ENCODE measurements at regions not wholly inside any gene's neighbourhood (a gene's known extent, or its start where the extent isn't known, plus 50 kb on each side); places are given as distances from the start of the nearest gene placed in this dataset.
"Not testable (repeated sequence)": the region's sequence is repeated elsewhere in the genome, so short reads cannot be mapped to it uniquely, and the experiment has no call there.

DNA sequence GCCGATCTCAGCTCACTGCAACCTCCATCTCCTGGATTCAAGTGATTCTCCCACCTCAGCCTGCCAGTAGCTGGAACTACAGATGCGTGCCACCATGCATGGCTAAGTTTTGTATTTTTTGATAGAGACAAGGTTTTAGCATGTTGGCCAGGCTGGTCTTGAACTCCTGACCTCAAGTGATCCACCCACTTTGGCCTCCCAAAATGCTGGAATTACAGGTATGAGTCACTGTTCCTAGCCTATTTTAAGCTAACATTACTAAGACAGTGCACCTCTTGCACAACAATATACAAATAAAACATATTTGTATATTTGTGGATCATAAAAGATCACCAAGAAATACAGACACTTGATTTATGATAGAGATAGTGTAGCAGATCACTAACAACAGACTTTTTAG, 139.1 kb downstream of the DUSP10 start:
- Histone ChIP-seq H3K9me1 (ENCODE audit: control insufficient read depth, extremely low read depth, insufficient read depth, low read length) (no peaks in the 10 kb centered on the region), H4K20me1 (ENCODE audit: control insufficient read depth, extremely low read depth, insufficient read depth, low read length) (no peaks in the 10 kb centered on the region), H3K4me2 (ENCODE audit: control insufficient read depth, extremely low read depth, insufficient read depth, low read depth, low read length) (no peak overlapping the region), H2AFZ (ENCODE audit: control insufficient read depth, low read length) (no peak overlapping the region), H3K9me3 (ENCODE audit: control insufficient read depth, low read depth, low read length) (no peaks in the 10 kb centered on the region), H3K4me1 (ENCODE audit: control insufficient read depth, extremely low read depth, insufficient read depth, low read length) (peaks cover 2% of the 10 kb centered on the region), H3K4me3 (ENCODE audit: control insufficient read depth in 2 of 3, extremely low read depth in 1 of 3, insufficient read depth in 2 of 3, low read depth in 1 of 3, low read length in 3 of 3) (no peak overlapping the region), H3K79me2 (ENCODE audit: control insufficient read depth, insufficient read depth, low read length) (no peaks in the 10 kb centered on the region), H3K27me3 (ENCODE audit: control insufficient read depth, extremely low read depth, insufficient read depth, low read length) (no peaks in the 10 kb centered on the region), H3K36me3 (ENCODE audit: control insufficient read depth in 2 of 2, extremely low read depth in 1 of 2, insufficient read depth in 2 of 2, low read length in 2 of 2) (no peaks in the 10 kb centered on the region), H3K9ac (ENCODE audit: control insufficient read depth, extremely low read depth, insufficient read depth, low read length) (no peak overlapping the region), H3K27ac (ENCODE audit: control insufficient read depth, insufficient read depth, low read length) (no peak overlapping the region)
- dilution Hi-C loops (cut with MboI; ENCODE audit: extremely low pct_ligation_motif_present, low sequenced_read_pairs), result no loop called here
- no peak for DNase-seq (ENCODE audit: low read depth, low spot score)
- FAIRE-seq, result no peak
- TF ChIP-seq EZH2 (IDR thresholded peaks at IDR 0.05; ENCODE audit: low read length), result no peak
- TF ChIP-seq, protein P1, sequence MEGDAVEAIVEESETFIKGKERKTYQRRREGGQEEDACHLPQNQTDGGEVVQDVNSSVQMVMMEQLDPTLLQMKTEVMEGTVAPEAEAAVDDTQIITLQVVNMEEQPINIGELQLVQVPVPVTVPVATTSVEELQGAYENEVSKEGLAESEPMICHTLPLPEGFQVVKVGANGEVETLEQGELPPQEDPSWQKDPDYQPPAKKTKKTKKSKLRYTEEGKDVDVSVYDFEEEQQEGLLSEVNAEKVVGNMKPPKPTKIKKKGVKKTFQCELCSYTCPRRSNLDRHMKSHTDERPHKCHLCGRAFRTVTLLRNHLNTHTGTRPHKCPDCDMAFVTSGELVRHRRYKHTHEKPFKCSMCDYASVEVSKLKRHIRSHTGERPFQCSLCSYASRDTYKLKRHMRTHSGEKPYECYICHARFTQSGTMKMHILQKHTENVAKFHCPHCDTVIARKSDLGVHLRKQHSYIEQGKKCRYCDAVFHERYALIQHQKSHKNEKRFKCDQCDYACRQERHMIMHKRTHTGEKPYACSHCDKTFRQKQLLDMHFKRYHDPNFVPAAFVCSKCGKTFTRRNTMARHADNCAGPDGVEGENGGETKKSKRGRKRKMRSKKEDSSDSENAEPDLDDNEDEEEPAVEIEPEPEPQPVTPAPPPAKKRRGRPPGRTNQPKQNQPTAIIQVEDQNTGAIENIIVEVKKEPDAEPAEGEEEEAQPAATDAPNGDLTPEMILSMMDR (optimal IDR thresholded peaks at IDR 0.05 in 1 of 3, IDR thresholded peaks at IDR 0.05 in 1 of 3, conservative IDR thresholded peaks at IDR 0.05 in 1 of 3; ENCODE audit: extremely low read depth in 1 of 3, insufficient read depth in 2 of 3, low read length in 3 of 3), result no peak

- dilution Hi-C loops (cut with MboI; ENCODE audit: extremely low pct_ligation_motif_present, low sequenced_read_pairs), result not testable (repeated sequence)
Observed at GRCh38 chr1:221604390-221604789, 137.5 kb downstream of the DUSP10 start.

DNA sequence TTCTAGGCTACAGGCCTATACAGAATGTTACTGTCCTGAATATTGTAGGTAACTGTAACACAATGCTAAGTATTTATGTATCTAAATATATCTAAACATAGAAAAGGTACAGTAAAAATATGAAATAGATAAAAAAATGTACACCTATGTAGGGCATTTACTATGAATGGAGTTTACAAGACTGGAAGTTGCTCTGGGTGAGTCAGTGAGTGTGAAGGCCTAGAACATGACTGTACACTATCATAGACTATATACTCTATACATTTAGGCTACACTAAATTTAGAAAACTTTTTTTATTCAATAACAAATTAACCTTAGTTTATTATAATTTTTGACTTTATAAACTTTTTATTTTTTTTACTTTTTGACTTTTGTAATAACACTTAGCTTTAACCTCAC, 136.9 kb downstream of the DUSP10 start:
- no peak overlapping the region for H3K9ac ChIP-seq (ENCODE audit: control insufficient read depth, extremely low read depth, insufficient read depth, low read length)
- H3K36me3 ChIP-seq (ENCODE audit: control insufficient read depth in 2 of 2, extremely low read depth in 1 of 2, insufficient read depth in 2 of 2, low read length in 2 of 2), result no peaks in the 10 kb centered on the region
- DNase-seq (ENCODE audit: low read depth, low spot score) (no peak), FAIRE-seq (no peak)
- H3K9me3 ChIP-seq (ENCODE audit: control insufficient read depth, low read depth, low read length), result no peaks in the 10 kb centered on the region
- dilution Hi-C loops (cut with MboI; ENCODE audit: extremely low pct_ligation_motif_present, low sequenced_read_pairs), result no loop called here
- H3K79me2 ChIP-seq (ENCODE audit: control insufficient read depth, insufficient read depth, low read length), result no peaks in the 10 kb centered on the region
- H3K4me3 ChIP-seq (ENCODE audit: control insufficient read depth in 2 of 3, extremely low read depth in 1 of 3, insufficient read depth in 2 of 3, low read depth in 1 of 3, low read length in 3 of 3), result no peak overlapping the region
- no peaks in the 10 kb centered on the region for H3K9me1 ChIP-seq (ENCODE audit: control insufficient read depth, extremely low read depth, insufficient read depth, low read length)
- TF ChIP-seq, protein P1 (optimal IDR thresholded peaks at IDR 0.05 in 1 of 3, IDR thresholded peaks at IDR 0.05 in 1 of 3, conservative IDR thresholded peaks at IDR 0.05 in 1 of 3; ENCODE audit: extremely low read depth in 1 of 3, insufficient read depth in 2 of 3, low read length in 3 of 3), result no peak
- no peak for TF ChIP-seq EZH2 (IDR thresholded peaks at IDR 0.05; ENCODE audit: low read length)
- H3K27ac ChIP-seq (ENCODE audit: control insufficient read depth, insufficient read depth, low read length), result no peak overlapping the region
- H4K20me1 ChIP-seq (ENCODE audit: control insufficient read depth, extremely low read depth, insufficient read depth, low read length), result no peaks in the 10 kb centered on the region
- H3K4me1 ChIP-seq (ENCODE audit: control insufficient read depth, extremely low read depth, insufficient read depth, low read length), result peaks cover 2% of the 10 kb centered on the region
- no peak overlapping the region for H2AFZ ChIP-seq (ENCODE audit: control insufficient read depth, low read length)
- no peak overlapping the region for H3K4me2 ChIP-seq (ENCODE audit: control insufficient read depth, extremely low read depth, insufficient read depth, low read depth, low read length)
- no peaks in the 10 kb centered on the region for H3K27me3 ChIP-seq (ENCODE audit: control insufficient read depth, extremely low read depth, insufficient read depth, low read length)

More at GRCh38 chr1:221604390-221604789, 137.5 kb downstream of the DUSP10 start:
- H3K79me2 ChIP-seq (ENCODE audit: control insufficient read depth, insufficient read depth, low read length); H3K4me1 ChIP-seq (ENCODE audit: control insufficient read depth, extremely low read depth, insufficient read depth, low read length); H3K27me3 ChIP-seq (ENCODE audit: control insufficient read depth, extremely low read depth, insufficient read depth, low read length); H3K36me3 ChIP-seq (ENCODE audit: control insufficient read depth in 2 of 2, extremely low read depth in 1 of 2, insufficient read depth in 2 of 2, low read length in 2 of 2); FAIRE-seq; H2AFZ ChIP-seq (ENCODE audit: control insufficient read depth, low read length); H3K4me3 ChIP-seq (ENCODE audit: control insufficient read depth in 2 of 3, extremely low read depth in 1 of 3, insufficient read depth in 2 of 3, low read depth in 1 of 3, low read length in 3 of 3); H3K9ac ChIP-seq (ENCODE audit: control insufficient read depth, extremely low read depth, insufficient read depth, low read length); H4K20me1 ChIP-seq (ENCODE audit: control insufficient read depth, extremely low read depth, insufficient read depth, low read length); H3K4me2 ChIP-seq (ENCODE audit: control insufficient read depth, extremely low read depth, insufficient read depth, low read depth, low read length); H3K9me3 ChIP-seq (ENCODE audit: control insufficient read depth, low read depth, low read length); DNase-seq (ENCODE audit: low read depth, low spot score); H3K27ac ChIP-seq (ENCODE audit: control insufficient read depth, insufficient read depth, low read length); H3K9me1 ChIP-seq (ENCODE audit: control insufficient read depth, extremely low read depth, insufficient read depth, low read length): not testable (repeated sequence)
